Sigmoid colon (tissue), 3 donors: ENCODE measurements at regions not wholly inside any gene's neighbourhood (a gene's known extent, or its start where the extent isn't known, plus 50 kb on each side); places are given as distances from the start of the nearest gene placed in this dataset.

Experiments
- CTCF ChIP-seq, 4 experiments: fragments of 450-650 bp in 3 of 4; fragments of 200-600 bp in 1 of 4; IDR thresholded peaks; one replicate each; pipeline ENCODE4 v1.5.1; 2016 to 2019; ENCODE audit warnings: antibody characterized with exemption in 4 of 4, mild to moderate bottlenecking in 3 of 4, moderate library complexity in 2 of 4
- POLR2A ChIP-seq, 2 donors: fragments of 450-650 bp; IDR thresholded peaks; one replicate each; pipeline ENCODE4 v1.6.1; 2016; ENCODE audit warnings: antibody characterized with exemption in 2 of 2, mild to moderate bottlenecking in 2 of 2, moderate library complexity in 2 of 2

GRCh38 chr14:42241101-42241500 lies 634.4 kb downstream of the LRFN5 start:
- TF ChIP-seq POLR2A (IDR thresholded peaks at IDR 0.05) (no peak), CTCF (IDR thresholded peaks at IDR 0.05) (no peak)
